ENCODE measurements at regions not wholly inside any gene's neighbourhood (a gene's known extent, or its start where the extent isn't known, plus 50 kb on each side); places are given as distances from the start of the nearest gene placed in this dataset.

GRCh38 chr5:103938146-103938695 is 375.6 kb upstream of the NUDT12 start:
- Histone ChIP-seq H3K4me3 (ENCODE audit: low read depth, low read length) (no peak overlapping the region), H3K36me3 (ENCODE audit: control insufficient read depth in 2 of 2, insufficient read depth in 1 of 2, low read length in 2 of 2) (no peaks in the 10 kb centered on the region), H3K4me1 (ENCODE audit: control insufficient read depth, insufficient read depth, low read length) (no peaks in the 10 kb centered on the region), H3K9me3 (ENCODE audit: control insufficient read depth, insufficient read depth, low read depth, low read length) (no peaks in the 10 kb centered on the region), H3K27ac (ENCODE audit: extremely low read depth, low read depth, low read length) (no peak overlapping the region)
- TF ChIP-seq ZNF518A (tag by site-specific recombination; conservative IDR thresholded peaks at IDR 0.05; ENCODE audit: low read depth), result no peak
- no peak for TF ChIP-seq KLF8 (tag by site-specific recombination; IDR thresholded peaks at IDR 0.05)
- TF ChIP-seq ZNF248 (tag by site-specific recombination; IDR thresholded peaks at IDR 0.05), result no peak
- TF ChIP-seq WT1 (tag by site-specific recombination; IDR thresholded peaks at IDR 0.05), result no peak
- TF ChIP-seq ZNF623 (tag by site-specific recombination; IDR thresholded peaks at IDR 0.05), result no peak
- no peak for TF ChIP-seq ZNF280D (tag by site-specific recombination; IDR thresholded peaks at IDR 0.05)
- TF ChIP-seq GLIS2 (tag by site-specific recombination; IDR thresholded peaks at IDR 0.05), result no peak
- no peak for TF ChIP-seq ZBTB48 (tag by site-specific recombination; IDR thresholded peaks at IDR 0.05)
- no peak for TF ChIP-seq SP3 (tag by site-specific recombination; IDR thresholded peaks at IDR 0.05)
- TF ChIP-seq ZXDB (tag by site-specific recombination; IDR thresholded peaks at IDR 0.05), result no peak
- no peak for TF ChIP-seq ZNF473 (tag by site-specific recombination; IDR thresholded peaks at IDR 0.05)
- TF ChIP-seq ZNF10 (tag by site-specific recombination; IDR thresholded peaks at IDR 0.05), result no peak
- no peak for TF ChIP-seq ZNF658 (tag by site-specific recombination; IDR thresholded peaks at IDR 0.05)
- no peak for TF ChIP-seq ZSCAN23 (tag by site-specific recombination; IDR thresholded peaks at IDR 0.05)
- no peak for TF ChIP-seq ZNF529 (tag by site-specific recombination; IDR thresholded peaks at IDR 0.05; ENCODE audit: insufficient replicate concordance)
- ChIA-PET CTCF (interaction anchor here (0.6 to 1.2 kb wide), 3 partner anchors 130 to 538 kb away, joined by 3 to 5 read pairs (median 3); no protein-coding TSS in a partner anchor), POLR2A (no interaction called here)

- H3K4me1 ChIP-seq (ENCODE audit: control insufficient read depth, insufficient read depth, low read length), result no peaks in the 10 kb centered on the region
- POLR2A ChIA-PET, result no interaction called here
- TF ChIP-seq ZNF692 (tag by site-specific recombination; IDR thresholded peaks at IDR 0.05), result no peak
- H3K27ac ChIP-seq (ENCODE audit: extremely low read depth, low read depth, low read length), result no peak overlapping the region
- H3K4me3 ChIP-seq (ENCODE audit: low read depth, low read length), result no peak overlapping the region
- no peaks in the 10 kb centered on the region for H3K9me3 ChIP-seq (ENCODE audit: control insufficient read depth, insufficient read depth, low read depth, low read length)
- no peaks in the 10 kb centered on the region for H3K36me3 ChIP-seq (ENCODE audit: control insufficient read depth in 2 of 2, insufficient read depth in 1 of 2, low read length in 2 of 2)
- CTCF ChIA-PET, result interaction anchor here (1.3 kb wide), 1 partner anchor 250 kb away, joined by 5 read pairs; no protein-coding TSS in a partner anchor
Measured at GRCh38 chr5:103929338-103930013, 366.9 kb upstream of the NUDT12 start.

Measured in HEK293 (cell line).